ENCODE measurements at regions not wholly inside any gene's neighbourhood (a gene's known extent, or its start where the extent isn't known, plus 50 kb on each side); places are given as distances from the start of the nearest gene placed in this dataset.

DNA sequence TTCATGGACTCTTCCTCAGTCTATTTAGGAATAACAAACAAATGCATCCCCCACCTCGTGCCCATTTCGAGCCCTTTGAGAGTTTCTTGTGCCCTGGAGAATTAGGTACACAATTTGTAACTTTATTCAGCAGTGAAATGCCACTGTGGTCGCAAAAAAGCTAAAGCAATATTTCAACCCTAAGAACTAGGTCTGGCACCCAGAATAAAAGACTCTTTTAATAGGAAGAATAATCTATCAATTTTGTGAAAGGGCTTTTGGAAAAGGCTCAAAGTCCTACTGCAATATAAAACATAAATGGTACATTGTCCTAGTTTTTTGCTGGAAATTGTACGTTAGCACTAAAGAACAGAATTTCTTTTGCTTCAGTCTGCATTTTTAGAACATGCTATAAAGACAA is 304.6 kb upstream of the TENM3 start:
- Histone ChIP-seq H2BK20ac (ENCODE audit: low read depth, low read length) (no peak overlapping the region), H3K4me1 (ENCODE audit: control insufficient read depth, insufficient read depth, low read length) (no peaks in the 10 kb centered on the region), H3K27ac (ENCODE audit: insufficient read depth, low read length) (no peak overlapping the region), H2BK5ac (ENCODE audit: low read depth, low read length, poor library complexity, severe bottlenecking) (no peak overlapping the region), H3K56ac (ENCODE audit: extremely low read depth, insufficient read depth, low read length) (no peak overlapping the region), H4K91ac (ENCODE audit: insufficient read depth, low read depth, low read length) (no peak overlapping the region), H3K9me1 (ENCODE audit: insufficient read depth, low read length) (no peaks in the 10 kb centered on the region), H3K27me3 (ENCODE audit: control insufficient read depth, insufficient read depth, low read length) (no peaks in the 10 kb centered on the region), H3K14ac (replicated peaks; ENCODE audit: low read depth, low read length) (no peak overlapping the region), H3K4me3 (ENCODE audit: insufficient read depth, low read depth, low read length) (no peak overlapping the region), H4K20me1 (ENCODE audit: insufficient read depth, low read length) (no peaks in the 10 kb centered on the region), H3K18ac (ENCODE audit: low read depth, low read length) (no peak overlapping the region), H3K9me3 (ENCODE audit: control insufficient read depth, insufficient read depth, low read length) (no peaks in the 10 kb centered on the region), H3K4me2 (ENCODE audit: low read depth, low read length) (no peak overlapping the region), H3K79me1 (ENCODE audit: low read depth in 1 of 2, low read length in 2 of 2) (no peaks in the 10 kb centered on the region), H2AFZ (replicated peaks; ENCODE audit: low read length, poor library complexity) (no peak overlapping the region), H4K5ac (ENCODE audit: low read depth, low read length) (no peak overlapping the region), H2BK15ac (ENCODE audit: low read depth, low read length) (no peak overlapping the region), H3K36me3 (ENCODE audit: control insufficient read depth, insufficient read depth, low read length) (no peaks in the 10 kb centered on the region), H2AK5ac (ENCODE audit: low read depth, low read length) (no peak overlapping the region), H3K4ac (ENCODE audit: low read depth, low read length) (no peak overlapping the region), H4K8ac (ENCODE audit: low read depth in 2 of 2, low read length in 2 of 2) (no peak overlapping the region), H3K9ac (ENCODE audit: low read depth, low read length) (no peak overlapping the region), H2AK9ac (replicated peaks; ENCODE audit: low read depth, low read length, poor library complexity) (no peak overlapping the region), H2BK120ac (ENCODE audit: low read depth, low read length) (no peak overlapping the region), H3K23ac (ENCODE audit: low read depth, low read length) (no peak overlapping the region)
- dilution Hi-C loops (cut with HindIII; ENCODE audit: low sequenced_read_pairs, unreplicated experiment) = no loop called here
- ATAC-seq (ENCODE audit: low read depth) = no peak
- TF ChIP-seq MAZ (IDR thresholded peaks at IDR 0.05; ENCODE audit: borderline replicate concordance, low read depth, low read length) (no peak), RFX5 (IDR thresholded peaks at IDR 0.05; ENCODE audit: low read depth, low read length) (no peak), MAFK (IDR thresholded peaks at IDR 0.05; ENCODE audit: low read depth, low read length) (no peak), RCOR1 (IDR thresholded peaks at IDR 0.05; ENCODE audit: insufficient replicate concordance, low read length) (no peak), CHD1 (IDR thresholded peaks at IDR 0.05; ENCODE audit: low read depth, low read length) (no peak), POLR2A (IDR thresholded peaks at IDR 0.05; ENCODE audit: low read depth, low read length) (no peak), RAD21 (IDR thresholded peaks at IDR 0.05; ENCODE audit: low read length) (no peak), MXI1 (IDR thresholded peaks at IDR 0.05; ENCODE audit: borderline replicate concordance, low read depth, low read length) (no peak), SMC3 (IDR thresholded peaks at IDR 0.05; ENCODE audit: low read depth, low read length) (no peak), BHLHE40 (IDR thresholded peaks at IDR 0.05; ENCODE audit: low read depth, low read length) (no peak), NFE2L2 (IDR thresholded peaks at IDR 0.05; ENCODE audit: low read depth, low read length) (no peak), CEBPB (IDR thresholded peaks at IDR 0.05; ENCODE audit: low read depth, low read length) (no peak), FOS (IDR thresholded peaks at IDR 0.05; ENCODE audit: low read depth, low read length) (no peak)
- TF ChIP-seq, protein P1, sequence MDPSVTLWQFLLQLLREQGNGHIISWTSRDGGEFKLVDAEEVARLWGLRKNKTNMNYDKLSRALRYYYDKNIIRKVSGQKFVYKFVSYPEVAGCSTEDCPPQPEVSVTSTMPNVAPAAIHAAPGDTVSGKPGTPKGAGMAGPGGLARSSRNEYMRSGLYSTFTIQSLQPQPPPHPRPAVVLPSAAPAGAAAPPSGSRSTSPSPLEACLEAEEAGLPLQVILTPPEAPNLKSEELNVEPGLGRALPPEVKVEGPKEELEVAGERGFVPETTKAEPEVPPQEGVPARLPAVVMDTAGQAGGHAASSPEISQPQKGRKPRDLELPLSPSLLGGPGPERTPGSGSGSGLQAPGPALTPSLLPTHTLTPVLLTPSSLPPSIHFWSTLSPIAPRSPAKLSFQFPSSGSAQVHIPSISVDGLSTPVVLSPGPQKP (IDR thresholded peaks at IDR 0.05; ENCODE audit: borderline replicate concordance, low read depth, low read length) = no peak
- TF ChIP-seq, protein P2, sequence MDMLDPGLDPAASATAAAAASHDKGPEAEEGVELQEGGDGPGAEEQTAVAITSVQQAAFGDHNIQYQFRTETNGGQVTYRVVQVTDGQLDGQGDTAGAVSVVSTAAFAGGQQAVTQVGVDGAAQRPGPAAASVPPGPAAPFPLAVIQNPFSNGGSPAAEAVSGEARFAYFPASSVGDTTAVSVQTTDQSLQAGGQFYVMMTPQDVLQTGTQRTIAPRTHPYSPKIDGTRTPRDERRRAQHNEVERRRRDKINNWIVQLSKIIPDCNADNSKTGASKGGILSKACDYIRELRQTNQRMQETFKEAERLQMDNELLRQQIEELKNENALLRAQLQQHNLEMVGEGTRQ (IDR thresholded peaks at IDR 0.05; ENCODE audit: low read depth, low read length) = no peak
- TF ChIP-seq, protein P3, sequence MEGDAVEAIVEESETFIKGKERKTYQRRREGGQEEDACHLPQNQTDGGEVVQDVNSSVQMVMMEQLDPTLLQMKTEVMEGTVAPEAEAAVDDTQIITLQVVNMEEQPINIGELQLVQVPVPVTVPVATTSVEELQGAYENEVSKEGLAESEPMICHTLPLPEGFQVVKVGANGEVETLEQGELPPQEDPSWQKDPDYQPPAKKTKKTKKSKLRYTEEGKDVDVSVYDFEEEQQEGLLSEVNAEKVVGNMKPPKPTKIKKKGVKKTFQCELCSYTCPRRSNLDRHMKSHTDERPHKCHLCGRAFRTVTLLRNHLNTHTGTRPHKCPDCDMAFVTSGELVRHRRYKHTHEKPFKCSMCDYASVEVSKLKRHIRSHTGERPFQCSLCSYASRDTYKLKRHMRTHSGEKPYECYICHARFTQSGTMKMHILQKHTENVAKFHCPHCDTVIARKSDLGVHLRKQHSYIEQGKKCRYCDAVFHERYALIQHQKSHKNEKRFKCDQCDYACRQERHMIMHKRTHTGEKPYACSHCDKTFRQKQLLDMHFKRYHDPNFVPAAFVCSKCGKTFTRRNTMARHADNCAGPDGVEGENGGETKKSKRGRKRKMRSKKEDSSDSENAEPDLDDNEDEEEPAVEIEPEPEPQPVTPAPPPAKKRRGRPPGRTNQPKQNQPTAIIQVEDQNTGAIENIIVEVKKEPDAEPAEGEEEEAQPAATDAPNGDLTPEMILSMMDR (conservative IDR thresholded peaks at IDR 0.05; ENCODE audit: low read depth, low read length) = no peak
- intact Hi-C loops (cut with micrococcal nuclease) = no loop called here
- in situ Hi-C loops (cut with MboI; ENCODE audit: low sequenced_read_pairs) = no loop called here
- no peak for DNase-seq
- ChIA-PET CTCF (no interaction called here), POLR2A (ENCODE audit: unreplicated experiment) (no interaction called here)
- WGBS, 2 experiments (ENCODE audit: extremely low coverage in 2 of 2, insufficient read length in 1 of 2) = no CpG with 5 or more reads among the region's 4 CpGs
- no TSS peak for BruUV-seq (replicated peaks)

Measured in IMR-90 (cell line).